IMR-90 (cell line): ENCODE measurements at regions not wholly inside any gene's neighbourhood (a gene's known extent, or its start where the extent isn't known, plus 50 kb on each side); places are given as distances from the start of the nearest gene placed in this dataset.

ENCODE experiments used
- ATAC-seq: fragments of 200-7000 bp; cut with Tn5 transposase; 2 replicates; pipeline ENCODE4 v1.9.1; 2020; ENCODE audit warnings: low read depth, mild to moderate bottlenecking, moderate library complexity
- BruUV-seq: library from RNA; stranded (reverse); fragments of 400-500 nt; replicated peaks from 2 replicates; lab custom pipeline; 2021; lab: Mats Ljungman, UMichigan
- CTCF ChIA-PET: fragments of 300-600 bp; formaldehyde crosslinking; extraction: SDS; loops from one replicate; lab custom pipeline; 2021; ENCODE audit warnings: antibody characterized with exemption; lab: Yijun Ruan, JAX
- POLR2A ChIA-PET: fragments of 300-600 bp; sonication (Branson Sonifier 250); formaldehyde crosslinking; loops from one replicate; lab custom pipeline; 2022; ENCODE audit warnings: antibody characterized with exemption; ENCODE audit not compliant: unreplicated experiment; lab: Charles Lee
- DNase-seq: peaks from one replicate; pipeline ENCODE4 v3.0.0; 2013
- H2AFZ ChIP-seq: replicated peaks from 2 replicates; pipeline ENCODE3; 2013; ENCODE audit warnings: low read length, mild to moderate bottlenecking; ENCODE audit not compliant: poor library complexity
- H2AK5ac ChIP-seq: 2 replicates; pipeline ENCODE4 v1.6.1; 2013; ENCODE audit warnings: low read depth, low read length, inconsistent platforms
- H2AK9ac ChIP-seq: replicated peaks from 2 replicates; pipeline ENCODE3; 2013; ENCODE audit warnings: mild to moderate bottlenecking, low read depth, low read length, moderate library complexity; ENCODE audit not compliant: poor library complexity
- H2BK120ac ChIP-seq: 2 replicates; pipeline ENCODE4 v1.6.1; 2013; ENCODE audit warnings: low read depth, low read length, inconsistent platforms
- H2BK15ac ChIP-seq: 3 replicates; pipeline ENCODE4 v1.6.1; 2013; ENCODE audit warnings: low read depth, low read length, inconsistent platforms
- H2BK20ac ChIP-seq: 2 replicates; pipeline ENCODE4 v1.6.1; 2013; ENCODE audit warnings: low read depth, mild to moderate bottlenecking, inconsistent platforms, low read length, moderate library complexity
- H2BK5ac ChIP-seq: 2 replicates; pipeline ENCODE4 v1.6.1; 2013; ENCODE audit warnings: mild to moderate bottlenecking, low read depth, low read length, inconsistent platforms; ENCODE audit not compliant: poor library complexity, severe bottlenecking
- H3K14ac ChIP-seq: replicated peaks from 2 replicates; pipeline ENCODE4 v1.6.1; 2013; ENCODE audit warnings: low read depth, low read length, inconsistent platforms
- H3K18ac ChIP-seq: 2 replicates; pipeline ENCODE4 v1.6.1; 2013; ENCODE audit warnings: low read depth, low read length, control low read depth
- H3K23ac ChIP-seq: 2 replicates; pipeline ENCODE4 v1.6.1; 2013; ENCODE audit warnings: low read depth, low read length, inconsistent platforms
- H3K27ac ChIP-seq: 2 replicates; pipeline ENCODE4 v1.5.1; 2013; ENCODE audit warnings: mild to moderate bottlenecking, control low read depth, low read length; ENCODE audit not compliant: insufficient read depth
- H3K27me3 ChIP-seq: 2 replicates; pipeline ENCODE4 v1.6.1; 2013; ENCODE audit warnings: low read length; ENCODE audit not compliant: control insufficient read depth, insufficient read depth
- H3K36me3 ChIP-seq: 2 replicates; pipeline ENCODE4 v1.6.1; 2013; ENCODE audit warnings: low read length, mixed read lengths; ENCODE audit not compliant: control insufficient read depth, insufficient read depth
- H3K4ac ChIP-seq: 2 replicates; pipeline ENCODE4 v1.6.1; 2013; ENCODE audit warnings: low read depth, low read length, inconsistent platforms
- H3K4me1 ChIP-seq: 2 replicates; pipeline ENCODE4 v1.6.1; 2013; ENCODE audit warnings: low read length, mixed read lengths; ENCODE audit not compliant: control insufficient read depth, insufficient read depth
- H3K4me2 ChIP-seq: 2 replicates; pipeline ENCODE4 v1.6.1; 2013; ENCODE audit warnings: low read depth, mild to moderate bottlenecking, control low read depth, low read length, moderate library complexity
- H3K4me3 ChIP-seq: 2 replicates; pipeline ENCODE4 v1.5.1; 2013; ENCODE audit warnings: low read depth, mild to moderate bottlenecking, control low read depth, low read length, moderate library complexity; ENCODE audit not compliant: insufficient read depth
- H3K56ac ChIP-seq: 2 replicates; pipeline ENCODE4 v1.6.1; 2013; ENCODE audit warnings: low read length, inconsistent platforms; ENCODE audit not compliant: insufficient read depth; ENCODE audit errors: extremely low read depth
- H3K79me1 ChIP-seq, 2 experiments: 2 replicates each; pipeline ENCODE4 v1.6.1; 2013; ENCODE audit warnings: low read length in 2 of 2, inconsistent platforms in 1 of 2, low read depth in 1 of 2
- H3K9ac ChIP-seq: 2 replicates; pipeline ENCODE4 v1.6.1; 2013; ENCODE audit warnings: low read depth, low read length, control low read depth
- H3K9me1 ChIP-seq: 2 replicates; pipeline ENCODE4 v1.6.1; 2013; ENCODE audit warnings: low read length, inconsistent platforms; ENCODE audit not compliant: insufficient read depth
- H3K9me3 ChIP-seq: 2 replicates; pipeline ENCODE4 v1.6.1; 2013; ENCODE audit warnings: low read length; ENCODE audit not compliant: control insufficient read depth, insufficient read depth
- H4K20me1 ChIP-seq: 2 replicates; pipeline ENCODE4 v1.6.1; 2013; ENCODE audit warnings: low read length, inconsistent platforms; ENCODE audit not compliant: insufficient read depth
- H4K5ac ChIP-seq: 2 replicates; pipeline ENCODE4 v1.6.1; 2013; ENCODE audit warnings: mild to moderate bottlenecking, low read depth, low read length, control low read depth
- H4K8ac ChIP-seq, 2 experiments: 2 replicates each; pipeline ENCODE4 v1.6.1; 2013; ENCODE audit warnings: low read depth in 2 of 2, low read length in 2 of 2, control low read depth in 1 of 2, inconsistent platforms in 1 of 2
- H4K91ac ChIP-seq: 2 replicates; pipeline ENCODE4 v1.6.1; 2013; ENCODE audit warnings: low read depth, low read length, inconsistent platforms; ENCODE audit not compliant: insufficient read depth
- FOS ChIP-seq: fragments of 150-350 bp; IDR thresholded peaks from 2 replicates; pipeline ENCODE4 v1.6.1; 2016; ENCODE audit warnings: low read depth, low read length
- MAFK ChIP-seq: IDR thresholded peaks from 2 replicates; pipeline ENCODE4 v1.6.1; 2012; ENCODE audit warnings: low read depth, low read length, improper control_type of control experiment
- MXI1 ChIP-seq: IDR thresholded peaks from 2 replicates; pipeline ENCODE4 v1.6.1; 2012; ENCODE audit warnings: low read depth, mild to moderate bottlenecking, low read length, moderate library complexity, borderline replicate concordance
- NFE2L2 ChIP-seq: fragments of 150-350 bp; IDR thresholded peaks from 2 replicates; pipeline ENCODE4 v1.6.1; 2016; ENCODE audit warnings: low read depth, mild to moderate bottlenecking, low read length
- POLR2A ChIP-seq: IDR thresholded peaks from 2 replicates; pipeline ENCODE4 v1.6.1; 2012; ENCODE audit warnings: mild to moderate bottlenecking, low read depth, low read length
- RFX5 ChIP-seq: IDR thresholded peaks from 2 replicates; pipeline ENCODE4 v1.8.0; 2012; ENCODE audit warnings: low read depth, mild to moderate bottlenecking, low read length, moderate library complexity
- SMC3 ChIP-seq: fragments of 150-350 bp; IDR thresholded peaks from 2 replicates; pipeline ENCODE4 v1.6.1; 2016; ENCODE audit warnings: low read depth, mild to moderate bottlenecking, antibody characterized with exemption, low read length, moderate library complexity
- USF2 ChIP-seq: fragments of 150-350 bp; IDR thresholded peaks from 2 replicates; pipeline ENCODE4 v1.6.1; 2017; ENCODE audit warnings: mild to moderate bottlenecking, antibody characterized with exemption, low read length, low read depth
- WGBS, 2 experiments: methylation state at CpG; one replicate each; pipeline versions ENCODE4 v1.1.5 to v1.1.7; 2013; ENCODE audit warnings: missing lambda C conversion rate in 2 of 2; ENCODE audit not compliant: insufficient read length in 1 of 2; ENCODE audit errors: extremely low coverage in 2 of 2; 5-methylcytosine and 5-hydroxymethylcytosine counted together
- dilution Hi-C: fragments of 300-500 bp; cut with HindIII; formaldehyde crosslinking; loops from one replicate; pipeline ENCODE4 v1.14.3; 2018; ENCODE audit warnings: low sequenced_read_pairs; ENCODE audit not compliant: unreplicated experiment
- in situ Hi-C: fragments of 300-500 bp; cut with MboI; formaldehyde crosslinking; loops from 3 replicates; pipeline ENCODE4 v1.14.3; 2019; ENCODE audit warnings: low sequenced_read_pairs, inconsistent platforms, mixed read lengths
- intact Hi-C: fragments of 100-400 bp; cut with micrococcal nuclease; formaldehyde crosslinking; loops from 2 replicates; pipeline ENCODE4 v1.10.0; 2022
- TF ChIP-seq, protein P1 (sequence below): conservative IDR thresholded peaks from 2 replicates; pipeline ENCODE4 v1.5.1; 2012; ENCODE audit warnings: mild to moderate bottlenecking, low read depth, low read length, improper control_type of control experiment

DNA sequence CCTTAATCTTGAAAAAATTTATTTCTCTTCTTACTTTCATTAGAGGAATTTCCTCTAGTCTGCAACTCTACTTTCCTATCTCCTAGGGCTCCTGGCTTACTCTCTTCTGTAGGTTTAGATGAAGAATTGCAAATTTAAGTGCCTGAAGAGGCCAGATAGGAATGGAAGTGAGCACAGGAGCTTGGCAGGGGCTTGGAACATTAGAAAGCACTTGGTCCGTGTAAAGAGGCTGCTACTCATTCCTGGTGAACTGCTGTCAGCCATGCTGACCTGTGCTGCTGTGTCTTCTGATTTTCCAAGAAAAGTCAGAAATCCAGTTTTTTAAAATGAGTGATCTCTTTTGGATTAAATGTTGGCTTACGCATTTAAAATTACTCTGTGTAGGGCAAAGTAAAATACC, 210.9 kb upstream of the CLINT1 start:
- Histone ChIP-seq H4K20me1 (no peaks in the 10 kb centered on the region), H3K4me1 (no peaks in the 10 kb centered on the region), H3K79me1 (no peaks in the 10 kb centered on the region), H3K4me2 (no peak overlapping the region), H3K14ac (no peak overlapping the region), H3K4ac (no peak overlapping the region), H4K5ac (no peak overlapping the region), H2AK5ac (no peak overlapping the region), H3K9me3 (no peaks in the 10 kb centered on the region), H3K27me3 (no peaks in the 10 kb centered on the region), H3K27ac (no peak overlapping the region), H3K56ac (no peak overlapping the region), H3K9me1 (no peaks in the 10 kb centered on the region), H2AK9ac (no peak overlapping the region), H2BK20ac (no peak overlapping the region), H3K4me3 (no peak overlapping the region), H3K9ac (no peak overlapping the region), H4K8ac (no peak overlapping the region), H3K36me3 (no peaks in the 10 kb centered on the region), H2BK120ac (no peak overlapping the region), H3K23ac (no peak overlapping the region), H3K18ac (no peak overlapping the region), H2BK15ac (no peak overlapping the region), H2AFZ (no peak overlapping the region), H4K91ac (no peak overlapping the region), H2BK5ac (no peak overlapping the region)
- no TSS peak for BruUV-seq
- ATAC-seq = no peak
- in situ Hi-C loops = loop anchor here (10.0 kb wide), 1 partner anchor 1035 kb away; no protein-coding TSS in a partner anchor
- no peak for TF ChIP-seq SMC3
- no peak for TF ChIP-seq USF2
- no peak for TF ChIP-seq FOS
- TF ChIP-seq NFE2L2 = no peak
- no peak for TF ChIP-seq RFX5
- no peak for TF ChIP-seq POLR2A
- TF ChIP-seq, protein P1, sequence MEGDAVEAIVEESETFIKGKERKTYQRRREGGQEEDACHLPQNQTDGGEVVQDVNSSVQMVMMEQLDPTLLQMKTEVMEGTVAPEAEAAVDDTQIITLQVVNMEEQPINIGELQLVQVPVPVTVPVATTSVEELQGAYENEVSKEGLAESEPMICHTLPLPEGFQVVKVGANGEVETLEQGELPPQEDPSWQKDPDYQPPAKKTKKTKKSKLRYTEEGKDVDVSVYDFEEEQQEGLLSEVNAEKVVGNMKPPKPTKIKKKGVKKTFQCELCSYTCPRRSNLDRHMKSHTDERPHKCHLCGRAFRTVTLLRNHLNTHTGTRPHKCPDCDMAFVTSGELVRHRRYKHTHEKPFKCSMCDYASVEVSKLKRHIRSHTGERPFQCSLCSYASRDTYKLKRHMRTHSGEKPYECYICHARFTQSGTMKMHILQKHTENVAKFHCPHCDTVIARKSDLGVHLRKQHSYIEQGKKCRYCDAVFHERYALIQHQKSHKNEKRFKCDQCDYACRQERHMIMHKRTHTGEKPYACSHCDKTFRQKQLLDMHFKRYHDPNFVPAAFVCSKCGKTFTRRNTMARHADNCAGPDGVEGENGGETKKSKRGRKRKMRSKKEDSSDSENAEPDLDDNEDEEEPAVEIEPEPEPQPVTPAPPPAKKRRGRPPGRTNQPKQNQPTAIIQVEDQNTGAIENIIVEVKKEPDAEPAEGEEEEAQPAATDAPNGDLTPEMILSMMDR = no peak
- no peak for TF ChIP-seq MAFK
- TF ChIP-seq MXI1 = no peak
- intact Hi-C loops = no loop called here
- POLR2A ChIA-PET = no interaction called here
- dilution Hi-C loops = no loop called here
- no peak for DNase-seq
- CTCF ChIA-PET = no interaction called here
- no CpG with 5 or more reads among the region's 2 CpGs for WGBS, 2 experiments
